ENCODE measurements at regions not wholly inside any gene's neighbourhood (a gene's known extent, or its start where the extent isn't known, plus 50 kb on each side); places are given as distances from the start of the nearest gene placed in this dataset.

DNA sequence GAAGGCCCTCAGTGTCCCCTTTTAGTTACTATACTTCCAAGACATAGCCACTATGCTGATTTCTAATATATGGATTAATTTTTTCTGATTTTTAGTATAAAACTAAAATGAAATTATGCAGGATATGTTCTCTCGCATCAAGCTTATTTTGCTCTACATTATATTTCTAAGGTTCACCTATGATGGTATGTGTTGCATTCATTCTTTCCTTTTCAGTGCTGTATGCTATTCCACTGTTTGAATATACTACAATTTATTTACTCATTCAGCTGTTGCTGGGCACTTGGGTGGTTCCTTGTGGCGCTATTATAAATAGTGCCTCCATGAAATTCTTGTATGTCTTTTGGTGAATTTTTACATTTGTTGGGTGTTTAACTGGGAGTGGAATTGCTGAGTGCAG, 230.3 kb downstream of the ATG4C start:
- DNase-seq (ENCODE audit: extremely low read depth, low read depth) = no peak
- TF ChIP-seq, protein P1, sequence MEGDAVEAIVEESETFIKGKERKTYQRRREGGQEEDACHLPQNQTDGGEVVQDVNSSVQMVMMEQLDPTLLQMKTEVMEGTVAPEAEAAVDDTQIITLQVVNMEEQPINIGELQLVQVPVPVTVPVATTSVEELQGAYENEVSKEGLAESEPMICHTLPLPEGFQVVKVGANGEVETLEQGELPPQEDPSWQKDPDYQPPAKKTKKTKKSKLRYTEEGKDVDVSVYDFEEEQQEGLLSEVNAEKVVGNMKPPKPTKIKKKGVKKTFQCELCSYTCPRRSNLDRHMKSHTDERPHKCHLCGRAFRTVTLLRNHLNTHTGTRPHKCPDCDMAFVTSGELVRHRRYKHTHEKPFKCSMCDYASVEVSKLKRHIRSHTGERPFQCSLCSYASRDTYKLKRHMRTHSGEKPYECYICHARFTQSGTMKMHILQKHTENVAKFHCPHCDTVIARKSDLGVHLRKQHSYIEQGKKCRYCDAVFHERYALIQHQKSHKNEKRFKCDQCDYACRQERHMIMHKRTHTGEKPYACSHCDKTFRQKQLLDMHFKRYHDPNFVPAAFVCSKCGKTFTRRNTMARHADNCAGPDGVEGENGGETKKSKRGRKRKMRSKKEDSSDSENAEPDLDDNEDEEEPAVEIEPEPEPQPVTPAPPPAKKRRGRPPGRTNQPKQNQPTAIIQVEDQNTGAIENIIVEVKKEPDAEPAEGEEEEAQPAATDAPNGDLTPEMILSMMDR (IDR thresholded peaks at IDR 0.05; ENCODE audit: low read depth, low read length) = no peak

DNA sequence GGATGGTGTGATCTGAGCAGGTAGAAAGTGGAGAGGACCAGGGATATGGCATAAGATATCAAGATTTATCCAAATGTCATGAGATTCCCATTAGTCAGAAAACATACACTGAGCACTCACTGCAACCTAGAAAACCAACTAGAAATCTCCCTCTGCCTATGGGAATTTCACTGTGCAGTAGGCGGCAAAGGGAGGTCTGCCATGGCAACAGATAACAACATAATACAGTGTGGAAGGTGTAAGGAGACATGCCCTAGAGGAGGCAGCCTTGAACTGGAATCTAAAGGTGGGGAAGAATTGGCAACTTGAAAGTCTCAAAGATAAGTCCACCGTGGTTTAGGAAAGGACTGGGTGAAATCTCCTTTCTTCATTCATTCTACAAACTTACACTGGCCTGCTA, 238.4 kb downstream of the ATG4C start:
- DNase-seq (ENCODE audit: extremely low read depth, low read depth) = no peak
- TF ChIP-seq, protein P1 (IDR thresholded peaks at IDR 0.05; ENCODE audit: low read depth, low read length) = no peak

DNA sequence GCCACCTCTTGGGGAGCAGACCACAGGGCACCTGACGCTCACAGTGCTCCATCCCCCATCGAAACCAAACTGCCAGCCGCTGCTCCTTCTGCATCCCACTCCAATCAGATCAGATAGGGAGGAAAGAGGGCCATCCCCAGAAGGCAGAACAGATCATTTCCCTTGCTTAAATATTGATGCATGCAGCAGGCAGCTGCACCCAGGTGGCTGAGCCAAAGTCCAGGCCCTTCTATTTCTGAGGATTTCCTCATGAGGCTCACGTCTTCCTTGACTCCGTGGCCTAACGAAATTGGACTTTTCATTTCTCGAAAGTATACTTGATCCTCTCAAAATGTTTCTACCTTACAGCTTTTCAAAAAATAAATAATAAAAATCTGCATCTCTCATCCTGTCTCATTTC, 239.2 kb downstream of the ATG4C start:
- no peak for DNase-seq (ENCODE audit: extremely low read depth, low read depth)
- TF ChIP-seq, protein P1 (IDR thresholded peaks at IDR 0.05; ENCODE audit: low read depth, low read length) = no peak

DNA sequence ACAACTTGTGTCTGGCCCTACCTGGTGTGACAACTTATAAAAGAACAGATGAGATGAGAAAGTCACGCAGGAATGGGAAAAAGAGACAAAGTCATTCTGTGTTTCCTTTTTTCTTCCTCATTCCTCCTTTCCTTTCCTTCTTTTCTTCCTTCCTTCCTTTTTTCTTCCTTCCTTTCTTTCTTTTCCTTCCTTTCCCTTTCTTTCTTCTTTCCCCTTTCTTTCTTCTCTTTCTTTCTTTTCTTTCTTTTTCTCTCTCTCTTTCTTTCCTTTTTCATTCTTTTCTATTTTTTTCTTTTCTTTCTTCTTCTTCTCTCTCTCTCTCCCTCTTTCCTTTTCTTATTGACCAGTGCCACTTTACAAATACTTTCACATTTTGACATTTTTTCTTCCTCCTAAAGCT, 239.7 kb downstream of the ATG4C start:
- no peak for DNase-seq (ENCODE audit: extremely low read depth, low read depth)
- TF ChIP-seq, protein P1 (IDR thresholded peaks at IDR 0.05; ENCODE audit: low read depth, low read length) = no peak

DNA sequence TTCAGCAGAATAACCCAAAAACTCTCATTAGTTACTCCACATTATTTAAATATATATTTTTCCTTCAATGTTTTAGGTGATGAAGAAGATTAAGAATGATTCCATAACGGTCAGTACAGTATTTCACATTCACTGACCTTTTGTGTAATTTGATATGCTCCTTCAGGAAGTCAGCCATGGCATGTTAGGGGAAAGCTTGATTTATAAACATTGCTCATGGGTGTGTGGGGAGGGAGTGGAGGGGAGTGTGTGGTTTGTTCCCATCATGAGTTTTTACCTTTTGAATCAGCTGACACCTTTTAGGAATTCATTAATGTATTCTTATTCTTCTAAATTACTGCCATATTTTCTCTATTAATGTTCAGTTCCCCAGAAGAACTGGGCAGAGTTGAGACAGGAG, 240.2 kb downstream of the ATG4C start:
- TF ChIP-seq, protein P1 (IDR thresholded peaks at IDR 0.05; ENCODE audit: low read depth, low read length) = no peak
- no peak for DNase-seq (ENCODE audit: extremely low read depth, low read depth)

DNA sequence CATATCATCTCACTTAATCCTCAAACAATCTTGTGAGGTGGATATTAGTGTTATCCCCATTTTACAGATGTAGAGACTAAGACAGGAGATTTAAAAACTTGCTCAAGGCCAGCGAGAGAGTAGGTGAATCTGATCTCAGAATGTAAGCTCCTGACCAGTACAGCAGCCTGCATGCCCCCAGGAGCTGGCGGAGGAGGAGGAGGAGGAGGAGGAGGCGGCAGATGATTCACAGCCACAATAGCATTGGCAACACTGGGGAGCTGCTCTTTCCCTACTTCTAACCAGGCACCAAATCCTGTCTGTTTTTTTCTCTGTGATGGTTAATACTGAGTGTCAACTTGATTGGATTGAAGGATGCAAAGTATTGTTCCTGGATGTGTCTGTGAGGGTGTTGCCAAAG, 243.2 kb downstream of the ATG4C start:
- TF ChIP-seq, protein P1 (IDR thresholded peaks at IDR 0.05; ENCODE audit: low read depth, low read length) = no peak
- no peak for DNase-seq (ENCODE audit: extremely low read depth, low read depth)

DNA sequence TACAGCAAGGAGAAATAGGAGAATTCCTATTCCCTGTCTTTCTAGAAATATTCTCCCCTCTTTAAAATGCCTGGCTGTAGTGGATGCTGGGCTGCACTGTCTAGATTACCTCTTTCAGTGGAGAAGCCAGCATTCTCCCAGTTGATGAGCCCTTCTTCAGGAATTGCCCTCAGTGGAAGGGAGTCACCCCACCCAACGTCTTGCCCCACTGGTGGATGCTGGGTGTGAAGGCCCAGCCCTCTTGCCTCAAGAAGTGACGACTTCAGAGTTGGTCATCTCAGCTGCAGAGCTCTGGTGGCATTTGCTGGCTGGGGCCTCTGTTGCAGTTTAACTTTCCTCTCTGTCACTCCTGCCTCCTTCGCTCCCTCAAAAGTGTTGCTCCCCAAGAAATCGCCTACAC, 248.2 kb downstream of the ATG4C start:
- no peak for DNase-seq (ENCODE audit: extremely low read depth, low read depth)
- TF ChIP-seq, protein P1 (IDR thresholded peaks at IDR 0.05; ENCODE audit: low read depth, low read length) = no peak

Data from AG09319 (cell line).